H1 (cell line): ENCODE measurements at regions not wholly inside any gene's neighbourhood (a gene's known extent, or its start where the extent isn't known, plus 50 kb on each side); places are given as distances from the start of the nearest gene placed in this dataset.

Experiments
- CTCF ChIA-PET: fragments of 300-600 bp; sonication (Branson Sonifier 250); formaldehyde crosslinking; loops from one replicate; lab custom pipeline; 2021; ENCODE audit not compliant: partially characterized antibody; lab: Charles Lee
- POLR2A ChIA-PET: fragments of 300-600 bp; sonication (Branson Sonifier 250); formaldehyde crosslinking; loops from one replicate; lab custom pipeline; 2021; ENCODE audit warnings: inconsistent platforms; ENCODE audit not compliant: partially characterized antibody; lab: Charles Lee
- DNase-seq, 2 experiments: peaks; one replicate each; pipeline versions ENCODE4 v3.0.0 to v3.0.0-alpha.2; 2010 to 2022; ENCODE audit warnings: low spot score in 2 of 2, low read depth in 1 of 2, mixed read lengths in 1 of 2
- FAIRE-seq: peaks from 2 replicates; lab custom pipeline; 2011; peaks lifted over from hg19 to GRCh38; lab: Jason Lieb, UNC
- H2AFZ ChIP-seq: 2 replicates; pipeline ENCODE4 v1.8.1; 2012; ENCODE audit warnings: low read length, inconsistent platforms
- H2AK5ac ChIP-seq: 2 replicates; pipeline ENCODE4 v1.6.1; 2013; ENCODE audit warnings: low read depth, low read length
- H2BK120ac ChIP-seq: replicated peaks from 2 replicates; pipeline ENCODE3; 2013; ENCODE audit warnings: low read depth, low read length, inconsistent platforms
- H2BK12ac ChIP-seq: 2 replicates; pipeline ENCODE4 v1.6.1; 2013; ENCODE audit warnings: low read depth, low read length
- H2BK15ac ChIP-seq: 2 replicates; pipeline ENCODE4 v1.6.1; 2013; ENCODE audit warnings: low read length
- H2BK20ac ChIP-seq: 2 replicates; pipeline ENCODE4 v1.6.1; 2013; ENCODE audit warnings: low read length
- H2BK5ac ChIP-seq: 2 replicates; pipeline ENCODE4 v1.6.1; 2013; ENCODE audit warnings: low read depth, low read length
- H3K14ac ChIP-seq: 2 replicates; pipeline ENCODE4 v1.6.1; 2013; ENCODE audit warnings: inconsistent platforms; ENCODE audit not compliant: insufficient read length
- H3K18ac ChIP-seq: 2 replicates; pipeline ENCODE4 v1.6.1; 2013; ENCODE audit warnings: low read length; ENCODE audit errors: extremely low read depth
- H3K23ac ChIP-seq: 2 replicates; pipeline ENCODE4 v1.6.1; 2013; ENCODE audit warnings: inconsistent platforms; ENCODE audit not compliant: insufficient read length
- H3K23me2 ChIP-seq: 2 replicates; pipeline ENCODE4 v1.6.1; 2013; ENCODE audit warnings: low read depth, low read length
- H3K27ac ChIP-seq: 2 replicates; pipeline ENCODE4 v1.6.1; 2011; ENCODE audit warnings: low read depth, low read length, inconsistent platforms
- H3K27me3 ChIP-seq, 4 experiments: replicated peaks in 1 of 4; 1 replicate in 1 of 4; 2 replicates in 3 of 4; pipeline versions ENCODE4 v1.6.1 to v1.8.1; 2011 to 2013; ENCODE audit warnings: low read length in 3 of 4, mild to moderate bottlenecking in 3 of 4, inconsistent platforms in 2 of 4, mixed read lengths in 2 of 4, moderate library complexity in 1 of 4; ENCODE audit not compliant: control insufficient read depth in 3 of 4, insufficient read depth in 3 of 4; ENCODE audit errors: extremely low read depth in 1 of 4
- H3K36me3 ChIP-seq, 4 experiments: 2 replicates each; pipeline versions ENCODE4 v1.6.1 to v1.8.1; 2011 to 2013; ENCODE audit warnings: mild to moderate bottlenecking in 4 of 4, low read length in 3 of 4, moderate library complexity in 2 of 4, control low read depth in 1 of 4, inconsistent platforms in 1 of 4; ENCODE audit not compliant: insufficient read depth in 4 of 4, control insufficient read depth in 2 of 4
- H3K4ac ChIP-seq: replicated peaks from 2 replicates; pipeline ENCODE3; 2013; ENCODE audit warnings: low read length, low read depth, mixed read lengths, inconsistent platforms; ENCODE audit not compliant: insufficient read length
- H3K4me1 ChIP-seq, 4 experiments: replicated peaks in 1 of 4; 1 replicate in 1 of 4; 2 replicates in 3 of 4; pipeline versions ENCODE4 v1.6.1 to v1.8.1; 2011 to 2013; ENCODE audit warnings: low read length in 3 of 4, inconsistent platforms in 2 of 4, mixed read lengths in 1 of 4; ENCODE audit not compliant: insufficient read depth in 4 of 4, control insufficient read depth in 3 of 4
- H3K4me2 ChIP-seq, 2 experiments: 2 replicates each; pipeline versions ENCODE4 v1.6.1 to v1.8.1; 2011 to 2013; ENCODE audit warnings: low read depth in 2 of 2, low read length in 2 of 2, control low read depth in 1 of 2, inconsistent platforms in 1 of 2, mild to moderate bottlenecking in 1 of 2; ENCODE audit not compliant: insufficient read depth in 1 of 2
- H3K4me3 ChIP-seq, 4 experiments: fragments of 200-600, 300-600 bp in 1 of 4; sonication (generic), shearing (Covaris generic), sonication (Bioruptor Twin) in 1 of 4; 2 replicates each; pipeline versions ENCODE4 v1.5.1 to v1.8.1; 2011 to 2016; ENCODE audit warnings: low read length in 4 of 4, low read depth in 3 of 4, control low read depth in 2 of 4, inconsistent platforms in 2 of 4, mild to moderate bottlenecking in 2 of 4, mixed read lengths in 1 of 4, moderate library complexity in 1 of 4; ENCODE audit not compliant: insufficient read depth in 2 of 4; ENCODE audit errors: extremely low read depth in 1 of 4
- H3K56ac ChIP-seq: replicated peaks from 2 replicates; pipeline ENCODE3; 2013; ENCODE audit warnings: low read depth, mild to moderate bottlenecking, mixed read lengths, low read length, inconsistent platforms; ENCODE audit not compliant: insufficient read length
- H3K79me1 ChIP-seq: 2 replicates; pipeline ENCODE4 v1.6.1; 2013; ENCODE audit warnings: low read depth, low read length, control low read depth
- H3K79me2 ChIP-seq, 2 experiments: 2 replicates each; pipeline versions ENCODE4 v1.6.1 to v1.8.1; 2012 to 2013; ENCODE audit warnings: low read length in 2 of 2, mild to moderate bottlenecking in 2 of 2, inconsistent platforms in 1 of 2; ENCODE audit not compliant: insufficient read depth in 2 of 2, control insufficient read depth in 1 of 2
- H3K9ac ChIP-seq, 4 experiments: replicated peaks in 1 of 4; 1 replicate in 1 of 4; 2 replicates in 3 of 4; pipeline versions ENCODE4 v1.6.1 to v1.8.1; 2011 to 2013; ENCODE audit warnings: low read depth in 3 of 4, low read length in 3 of 4, control low read depth in 2 of 4, mild to moderate bottlenecking in 2 of 4, moderate library complexity in 2 of 4, inconsistent platforms in 1 of 4; ENCODE audit errors: extremely low read depth in 1 of 4
- H3K9me3 ChIP-seq, 2 experiments: 2 replicates each; pipeline versions ENCODE4 v1.6.1 to v1.8.1; 2012 to 2013; ENCODE audit warnings: mild to moderate bottlenecking in 2 of 2, moderate library complexity in 2 of 2, control low read depth in 1 of 2, inconsistent platforms in 1 of 2, low read depth in 1 of 2, low read length in 1 of 2, mixed read lengths in 1 of 2; ENCODE audit not compliant: insufficient read depth in 2 of 2
- H4K20me1 ChIP-seq, 2 experiments: replicated peaks in 1 of 2; 2 replicates each; pipeline versions ENCODE3 to v1.8.1; 2011 to 2013; ENCODE audit warnings: inconsistent platforms in 2 of 2, low read length in 2 of 2, mild to moderate bottlenecking in 1 of 2; ENCODE audit not compliant: insufficient read depth in 2 of 2, control insufficient read depth in 1 of 2
- H4K5ac ChIP-seq: 2 replicates; pipeline ENCODE4 v1.6.1; 2013; ENCODE audit warnings: low read length, low read depth, mixed read lengths, inconsistent platforms; ENCODE audit not compliant: insufficient read length
- H4K8ac ChIP-seq: 2 replicates; pipeline ENCODE4 v1.8.0; 2013; ENCODE audit warnings: mild to moderate bottlenecking, moderate library complexity, low read length, inconsistent platforms; ENCODE audit not compliant: insufficient read depth; ENCODE audit errors: extremely low read depth
- H4K91ac ChIP-seq: replicated peaks from 2 replicates; pipeline ENCODE3; 2013; ENCODE audit warnings: low read length, mixed read lengths, inconsistent platforms; ENCODE audit not compliant: insufficient read length
- BCL11A ChIP-seq, 2 experiments: IDR thresholded peaks; one replicate each; pipeline ENCODE4 v1.6.1; 2011; ENCODE audit warnings: low read depth in 2 of 2, low read length in 2 of 2, mild to moderate bottlenecking in 2 of 2
- CHD1 ChIP-seq: IDR thresholded peaks from 2 replicates; pipeline ENCODE4 v1.6.1; 2012; ENCODE audit warnings: low read depth, low read length, improper control_type of control experiment
- EP300 ChIP-seq, 2 experiments: IDR thresholded peaks; 1 replicate in 1 of 2; 2 replicates in 1 of 2; pipeline ENCODE4 v1.6.1; 2011 to 2012; ENCODE audit warnings: low read depth in 2 of 2, low read length in 2 of 2, mild to moderate bottlenecking in 2 of 2, borderline replicate concordance in 1 of 2, inconsistent platforms in 1 of 2, moderate library complexity in 1 of 2
- GABPA ChIP-seq: IDR thresholded peaks from 2 replicates; pipeline ENCODE4 v1.6.1; 2011; ENCODE audit warnings: mild to moderate bottlenecking, low read length, moderate library complexity, borderline replicate concordance; ENCODE audit not compliant: insufficient read depth
- SAP30 ChIP-seq: fragments of 300-600 bp; sonication (generic); IDR thresholded peaks from 2 replicates; pipeline ENCODE4 v1.7.1; 2012; ENCODE audit warnings: low read length, moderate library complexity, mild to moderate bottlenecking, inconsistent platforms; ENCODE audit not compliant: insufficient read depth, insufficient replicate concordance
- TBP ChIP-seq: IDR thresholded peaks from 2 replicates; pipeline ENCODE4 v1.6.1; 2011; ENCODE audit warnings: low read depth, low read length, improper control_type of control experiment
- WGBS, 2 experiments: shearing (Covaris generic) in 1 of 2; methylation state at CpG; one replicate each; pipeline versions ENCODE4 v1.1.6 to v1.1.7; 2013 to 2015; ENCODE audit warnings: low lambda C conversion rate in 2 of 2, mixed read lengths in 2 of 2, inconsistent platforms in 1 of 2, low coverage in 1 of 2, missing lambda C conversion rate in 1 of 2; ENCODE audit not compliant: insufficient replicate concordance in 2 of 2, insufficient coverage in 1 of 2, insufficient read length in 1 of 2; ENCODE audit errors: extremely low coverage in 1 of 2, missing lambda C conversion rate in 1 of 2; 5-methylcytosine and 5-hydroxymethylcytosine counted together

GRCh38 chr1:98327220-98327861 is 334.2 kb upstream of the SNX7 start:
- POLR2A ChIA-PET: interaction anchor here (0.6 kb wide), 1 partner anchor 83 kb away, joined by 3 read pairs; no protein-coding TSS in a partner anchor
- Histone ChIP-seq H2BK120ac (no peak overlapping the region), H2BK20ac (no peak overlapping the region), H3K27me3 (no peaks in the 10 kb centered on the region), H3K79me1 (no peaks in the 10 kb centered on the region), H3K27ac (no peak overlapping the region), H2BK15ac (no peak overlapping the region), H4K20me1 (no peaks in the 10 kb centered on the region), H2AFZ (0 out of 2 replicates have a peak overlapping the region, but pooled peaks have one; percentile 66), H3K23ac (no peak overlapping the region), H2BK5ac (no peak overlapping the region), H3K36me3 (no peaks in the 10 kb centered on the region), H3K56ac (no peak overlapping the region), H2AK5ac (no peak overlapping the region), H4K5ac (no peak overlapping the region), H3K23me2 (no peaks in the 10 kb centered on the region), H2BK12ac (no peak overlapping the region), H3K4me2 (no peak overlapping the region), H3K18ac (no peak overlapping the region), H4K8ac (no peak overlapping the region), H3K9me3 (no peaks in the 10 kb centered on the region), H4K91ac (no peak overlapping the region)
- FAIRE-seq (no peak), DNase-seq (no peak)
- 90% methylated on average over 9 of the region's 9 CpGs; no CpG with 5 or more reads in 1 of the 2 experiments for WGBS, 2 experiments
- no peak for TF ChIP-seq TBP
- no peak for TF ChIP-seq BCL11A (IDR thresholded peaks at IDR 0.05; ENCODE audit: low read depth in 2 of 2, low read length in 2 of 2)
- TF ChIP-seq SAP30: no peak
- TF ChIP-seq CHD1: no peak
- TF ChIP-seq GABPA: no peak
- no peak for TF ChIP-seq EP300 (IDR thresholded peaks at IDR 0.05; ENCODE audit: borderline replicate concordance in 1 of 2, low read depth in 2 of 2, low read length in 2 of 2)
- TF ChIP-seq, all 59 proteins: peak for 0
- Histone ChIP-seq H3K14ac (no peak overlapping the region), H3K79me2 (no peaks in the 10 kb centered on the region), H3K4ac (no peak overlapping the region), H3K4me3 (no peak overlapping the region), H3K9ac (no peak overlapping the region), H3K4me1 (no peaks in the 10 kb centered on the region)
- CTCF ChIA-PET: no interaction called here
